Gastrocnemius medialis (tissue), 4 donors: ENCODE measurements at regions not wholly inside any gene's neighbourhood (a gene's known extent, or its start where the extent isn't known, plus 50 kb on each side); places are given as distances from the start of the nearest gene placed in this dataset.
A peak's percentile ranks its signal among the peaks of the same experiment; 100 is the strongest.

ENCODE experiments used
- ATAC-seq, 2 donors: fragments of 150-250 bp; one replicate each; pipeline ENCODE4 v1.9.1; 2016
- DNase-seq, 2 donors: peaks; one replicate each; pipeline ENCODE4 v3.0.0-alpha.2; 2019
- H3K27ac ChIP-seq, 4 donors: fragments of 200-600 bp; sonication (generic); 1 replicate in 1 of 4; 2 replicates in 3 of 4; pipeline ENCODE4 v1.5.1; 2016 to 2018; ENCODE audit warnings: mild to moderate bottlenecking in 2 of 4, moderate library complexity in 1 of 4
- H3K27me3 ChIP-seq, 3 donors: fragments of 200-600 bp; sonication (generic) in 2 of 3; 1 replicate in 1 of 3; 2 replicates in 2 of 3; pipeline versions ENCODE4 v1.5.1 to v1.6.0; 2016 to 2019; ENCODE audit warnings: mild to moderate bottlenecking in 1 of 3, moderate library complexity in 1 of 3
- H3K36me3 ChIP-seq, 2 donors: fragments of 200-600 bp; sonication (generic) in 1 of 2; one replicate each; pipeline ENCODE4 v1.5.1; 2017 to 2018
- H3K4me1 ChIP-seq, 2 donors: fragments of 200-600 bp; sonication (generic) in 1 of 2; one replicate each; pipeline ENCODE4 v1.5.1; 2016 to 2017; ENCODE audit warnings: mild to moderate bottlenecking in 2 of 2
- H3K4me3 ChIP-seq, 4 donors: fragments of 200-600 bp; sonication (generic) in 3 of 4; 1 replicate in 1 of 4; 2 replicates in 3 of 4; pipeline ENCODE4 v1.5.1; 2016 to 2019; ENCODE audit warnings: mild to moderate bottlenecking in 2 of 4
- H3K9me3 ChIP-seq, 3 donors: fragments of 200-600 bp; sonication (generic) in 2 of 3; 1 replicate in 1 of 3; 2 replicates in 2 of 3; pipeline ENCODE4 v1.5.1; 2016 to 2019
- POLR2A ChIP-seq, 2 donors: fragments of 450-650 bp; IDR thresholded peaks; one replicate each; pipeline ENCODE4 v1.6.1; 2017; ENCODE audit warnings: antibody characterized with exemption in 2 of 2, mild to moderate bottlenecking in 2 of 2, moderate library complexity in 2 of 2
- in situ Hi-C, 4 donors: fragments of 200-750 bp; cut with MboI; loops; one replicate each; pipeline versions ENCODE4 v1.15.0 to v1.8.0; 2017; ENCODE audit warnings: low sequenced_read_pairs in 4 of 4
- intact Hi-C: fragments of 100-400 bp; cut with DNase I; formaldehyde crosslinking; loops from one replicate; pipeline ENCODE4 v1.15.1; 2023; ENCODE audit warnings: low total_unique reads
- TF ChIP-seq, protein P1 (sequence below), 5 experiments: fragments of 450-650 bp in 3 of 5; fragments of 200-600 bp in 2 of 5; sonication (generic) in 2 of 5; IDR thresholded peaks in 4 of 5; conservative IDR thresholded peaks in 1 of 5; 1 replicate in 4 of 5; 2 replicates in 1 of 5; pipeline ENCODE4 v1.5.1; 2016 to 2019; ENCODE audit warnings: antibody characterized with exemption in 5 of 5, mild to moderate bottlenecking in 3 of 5, moderate library complexity in 3 of 5

DNA sequence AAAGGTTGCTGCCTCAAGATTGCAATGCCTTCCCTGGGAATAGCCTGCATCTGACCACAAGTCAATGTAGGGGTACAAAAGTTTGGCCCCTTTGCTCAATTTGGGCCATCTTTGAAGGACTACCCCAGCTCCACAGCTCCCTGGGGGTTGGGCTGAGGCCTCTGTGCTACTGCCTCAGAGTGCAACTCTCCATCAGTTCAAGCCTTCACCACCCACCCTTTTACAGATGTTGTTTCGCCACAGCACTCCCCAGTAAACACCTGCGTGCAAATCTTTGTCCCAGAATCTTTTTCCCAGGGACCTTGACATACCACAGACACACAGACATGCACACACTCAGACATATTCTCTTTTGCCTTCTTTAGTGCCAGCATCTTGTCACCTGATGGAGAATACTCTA lies 66.0 kb upstream of the ANKRD1 start:
- no peaks in the 10 kb centered on the region for H3K27me3 ChIP-seq
- in situ Hi-C loops (no loop called here), intact Hi-C loops (no loop called here)
- TF ChIP-seq, protein P1, sequence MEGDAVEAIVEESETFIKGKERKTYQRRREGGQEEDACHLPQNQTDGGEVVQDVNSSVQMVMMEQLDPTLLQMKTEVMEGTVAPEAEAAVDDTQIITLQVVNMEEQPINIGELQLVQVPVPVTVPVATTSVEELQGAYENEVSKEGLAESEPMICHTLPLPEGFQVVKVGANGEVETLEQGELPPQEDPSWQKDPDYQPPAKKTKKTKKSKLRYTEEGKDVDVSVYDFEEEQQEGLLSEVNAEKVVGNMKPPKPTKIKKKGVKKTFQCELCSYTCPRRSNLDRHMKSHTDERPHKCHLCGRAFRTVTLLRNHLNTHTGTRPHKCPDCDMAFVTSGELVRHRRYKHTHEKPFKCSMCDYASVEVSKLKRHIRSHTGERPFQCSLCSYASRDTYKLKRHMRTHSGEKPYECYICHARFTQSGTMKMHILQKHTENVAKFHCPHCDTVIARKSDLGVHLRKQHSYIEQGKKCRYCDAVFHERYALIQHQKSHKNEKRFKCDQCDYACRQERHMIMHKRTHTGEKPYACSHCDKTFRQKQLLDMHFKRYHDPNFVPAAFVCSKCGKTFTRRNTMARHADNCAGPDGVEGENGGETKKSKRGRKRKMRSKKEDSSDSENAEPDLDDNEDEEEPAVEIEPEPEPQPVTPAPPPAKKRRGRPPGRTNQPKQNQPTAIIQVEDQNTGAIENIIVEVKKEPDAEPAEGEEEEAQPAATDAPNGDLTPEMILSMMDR (IDR thresholded peaks at IDR 0.05 in 4 of 5, conservative IDR thresholded peaks at IDR 0.05 in 1 of 5) = no peak
- H3K4me3 ChIP-seq = no peak overlapping the region
- no peak for ATAC-seq
- H3K4me1 ChIP-seq = peaks cover 17 to 23% of the 10 kb centered on the region in 2 donors
- no peaks in the 10 kb centered on the region for H3K9me3 ChIP-seq
- H3K27ac ChIP-seq = no peak overlapping the region
- H3K36me3 ChIP-seq = no peaks in the 10 kb centered on the region
- DNase-seq = no peak

DNA sequence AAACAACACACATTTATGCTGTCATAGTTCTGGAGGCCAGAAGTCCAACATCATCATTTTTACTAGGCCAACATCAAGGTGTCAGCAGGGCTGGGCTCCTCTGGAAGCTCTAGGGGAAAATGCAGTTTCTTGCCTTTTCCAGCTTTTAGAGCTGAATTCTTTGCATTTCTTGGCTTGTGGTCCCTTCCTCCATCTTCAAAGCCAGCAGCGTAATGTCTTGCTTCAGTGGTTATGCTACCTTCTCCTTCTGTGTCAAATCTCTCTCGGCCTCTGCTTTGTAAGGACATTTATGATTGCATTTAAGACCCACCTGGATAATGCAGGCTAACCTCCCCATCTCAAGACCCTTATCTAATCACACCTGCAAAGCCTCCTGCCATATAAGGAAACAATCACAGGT lies 66.5 kb upstream of the ANKRD1 start:
- Histone ChIP-seq H3K27me3 (no peaks in the 10 kb centered on the region), H3K4me1 (peaks cover 17 to 23% of the 10 kb centered on the region in 2 donors), H3K4me3 (no peak overlapping the region), H3K9me3 (no peaks in the 10 kb centered on the region), H3K27ac (no peak overlapping the region), H3K36me3 (no peaks in the 10 kb centered on the region)
- intact Hi-C loops (no loop called here), in situ Hi-C loops (no loop called here)
- ATAC-seq (no peak), DNase-seq (no peak)
- TF ChIP-seq POLR2A (IDR thresholded peaks at IDR 0.05) = no peak

DNA sequence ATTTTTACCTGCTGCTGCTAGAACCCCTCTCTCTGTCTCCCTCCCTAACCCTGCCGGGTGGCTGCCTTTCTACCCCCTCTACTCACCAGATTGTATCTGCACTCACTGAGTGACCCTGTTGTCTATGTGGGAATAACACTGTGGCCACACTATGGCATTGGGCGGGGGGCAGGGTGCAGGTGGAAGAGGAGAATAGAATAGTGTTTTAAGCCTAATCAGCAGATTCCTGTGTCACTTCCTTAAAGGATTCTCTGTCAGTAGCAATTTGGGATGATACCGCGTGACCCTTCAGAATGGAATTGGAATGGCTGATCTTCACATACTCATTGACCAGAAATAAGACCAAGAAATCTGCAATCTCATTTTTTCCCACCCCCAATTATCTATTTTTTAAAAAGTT lies 67.1 kb upstream of the ANKRD1 start:
- Histone ChIP-seq H3K27me3 (no peaks in the 10 kb centered on the region), H3K27ac (no peak overlapping the region), H3K4me1 (peaks cover 20 to 24% of the 10 kb centered on the region in 2 donors), H3K4me3 (no peak overlapping the region), H3K9me3 (no peaks in the 10 kb centered on the region), H3K36me3 (no peaks in the 10 kb centered on the region)
- no peak for ATAC-seq
- DNase-seq = no peak
- intact Hi-C loops (no loop called here), in situ Hi-C loops (no loop called here)
- no peak for TF ChIP-seq POLR2A (IDR thresholded peaks at IDR 0.05)
- TF ChIP-seq, protein P1 (IDR thresholded peaks at IDR 0.05 in 4 of 5, conservative IDR thresholded peaks at IDR 0.05 in 1 of 5) = no peak

DNA sequence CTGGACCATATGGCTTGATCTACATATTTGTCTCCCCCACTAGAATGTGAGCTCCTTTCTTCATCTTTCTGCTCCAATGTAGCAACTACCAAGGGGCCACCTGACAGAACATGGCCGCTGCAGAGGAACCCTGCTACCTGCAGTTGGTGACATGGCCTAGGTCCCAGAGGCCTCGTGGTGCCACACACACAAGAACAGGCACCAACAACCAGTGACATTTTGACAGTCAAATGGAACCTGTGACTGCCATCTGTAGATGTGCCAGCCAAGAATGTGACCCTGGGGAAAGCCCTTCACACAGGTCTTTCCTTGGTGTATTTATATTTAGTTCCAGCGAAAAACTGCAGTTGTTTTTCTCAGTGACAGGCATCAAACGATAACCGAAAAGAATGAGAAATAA lies 67.9 kb upstream of the ANKRD1 start:
- Histone ChIP-seq H3K36me3 (no peaks in the 10 kb centered on the region), H3K27me3 (no peaks in the 10 kb centered on the region), H3K27ac (no peak overlapping the region), H3K9me3 (no peaks in the 10 kb centered on the region), H3K4me3 (no peak overlapping the region), H3K4me1 (peaks cover 27 to 32% of the 10 kb centered on the region in 2 donors)
- intact Hi-C loops (no loop called here), in situ Hi-C loops (no loop called here)
- ATAC-seq (peak; percentile 40 to 60), DNase-seq (no peak)
- no peak for TF ChIP-seq POLR2A (IDR thresholded peaks at IDR 0.05)

DNA sequence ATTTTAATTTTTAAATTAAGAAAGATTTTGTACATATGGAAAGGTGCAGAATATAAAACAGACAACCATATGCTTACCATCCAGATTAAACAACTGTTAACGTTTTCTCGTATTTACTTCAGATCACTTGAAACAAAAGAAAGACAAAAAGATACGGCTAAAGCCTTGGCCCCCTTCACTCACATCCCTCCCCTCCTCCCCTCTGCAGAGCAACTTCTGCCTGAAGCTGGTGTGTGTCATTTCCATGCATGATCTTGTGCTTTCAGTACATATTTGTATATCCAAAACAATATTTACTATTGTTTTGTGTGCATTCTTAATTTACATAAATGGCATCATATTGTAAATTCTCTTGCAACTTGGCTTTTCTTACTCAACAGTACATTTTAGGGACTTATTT lies 68.5 kb upstream of the ANKRD1 start:
- intact Hi-C loops = no loop called here
- Histone ChIP-seq H3K27ac (no peak overlapping the region), H3K27me3 (no peaks in the 10 kb centered on the region), H3K4me3 (no peak overlapping the region), H3K4me1 (peaks cover 28 to 37% of the 10 kb centered on the region in 2 donors), H3K36me3 (no peaks in the 10 kb centered on the region), H3K9me3 (no peaks in the 10 kb centered on the region)
- TF ChIP-seq, protein P1 (IDR thresholded peaks at IDR 0.05 in 4 of 5, conservative IDR thresholded peaks at IDR 0.05 in 1 of 5) = no peak
- TF ChIP-seq POLR2A (IDR thresholded peaks at IDR 0.05) = no peak
- in situ Hi-C loops = no loop called here
- DNase-seq (no peak), ATAC-seq (no peak)

DNA sequence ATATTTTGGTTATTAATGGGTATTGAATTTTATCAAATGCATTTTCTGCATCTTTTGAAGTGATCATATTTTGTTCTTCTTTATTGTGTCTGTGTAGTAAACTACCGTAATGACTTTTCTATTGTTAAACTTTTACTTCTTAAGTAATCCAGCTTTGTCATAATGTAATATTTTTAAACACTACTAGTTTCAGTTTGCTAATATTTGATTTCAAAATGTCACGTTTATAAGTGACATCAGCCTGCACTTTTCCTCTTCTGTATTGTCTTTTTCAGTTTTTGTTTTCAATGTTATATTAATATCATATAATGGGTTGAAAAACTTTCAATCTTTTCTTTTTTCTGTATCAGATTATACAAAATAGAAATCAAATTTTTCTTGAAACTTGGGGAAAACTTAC lies 71.6 kb upstream of the ANKRD1 start:
- Histone ChIP-seq H3K36me3 (no peaks in the 10 kb centered on the region), H3K27me3 (no peaks in the 10 kb centered on the region), H3K4me1 (peaks cover 15 to 20% of the 10 kb centered on the region in 2 donors), H3K4me3 (no peak overlapping the region), H3K9me3 (no peaks in the 10 kb centered on the region), H3K27ac (no peak overlapping the region)
- DNase-seq = no peak
- in situ Hi-C loops = no loop called here
- intact Hi-C loops = no loop called here
- no peak for ATAC-seq
- TF ChIP-seq, protein P1 (IDR thresholded peaks at IDR 0.05 in 4 of 5, conservative IDR thresholded peaks at IDR 0.05 in 1 of 5) = no peak
- TF ChIP-seq POLR2A (IDR thresholded peaks at IDR 0.05) = no peak
